Myocyte (in vitro differentiated cells): ENCODE measurements at regions not wholly inside any gene's neighbourhood (a gene's known extent, or its start where the extent isn't known, plus 50 kb on each side); places are given as distances from the start of the nearest gene placed in this dataset.
"Not testable (repeated sequence)": the region's sequence is repeated elsewhere in the genome, so short reads cannot be mapped to it uniquely, and the experiment has no call there.

ENCODE experiments used
- DNase-seq: peaks from one replicate; pipeline ENCODE4 v3.0.0-alpha.2; 2012; ENCODE audit warnings: low read depth

DNA sequence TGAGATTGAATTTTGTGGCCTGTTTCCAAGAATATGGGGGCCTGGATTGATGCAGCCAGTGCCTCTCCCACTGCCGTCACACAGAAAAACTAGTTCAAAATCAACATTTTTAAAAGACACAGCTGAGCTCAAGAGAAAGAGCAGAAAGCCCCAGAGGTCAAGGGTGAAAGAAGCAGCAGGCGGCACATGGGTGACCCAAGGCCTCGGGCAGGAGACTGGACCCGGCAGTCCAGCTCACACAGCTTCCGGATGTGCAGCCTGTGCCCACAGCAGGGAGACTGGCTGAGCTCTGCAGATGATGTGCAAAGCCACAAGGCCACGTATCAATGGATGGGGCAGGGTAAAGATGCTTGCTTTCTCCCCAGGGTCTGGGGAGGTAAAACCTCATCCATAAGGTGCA is 50.4 kb upstream of the RNF32 start:
- no peak for DNase-seq

DNA sequence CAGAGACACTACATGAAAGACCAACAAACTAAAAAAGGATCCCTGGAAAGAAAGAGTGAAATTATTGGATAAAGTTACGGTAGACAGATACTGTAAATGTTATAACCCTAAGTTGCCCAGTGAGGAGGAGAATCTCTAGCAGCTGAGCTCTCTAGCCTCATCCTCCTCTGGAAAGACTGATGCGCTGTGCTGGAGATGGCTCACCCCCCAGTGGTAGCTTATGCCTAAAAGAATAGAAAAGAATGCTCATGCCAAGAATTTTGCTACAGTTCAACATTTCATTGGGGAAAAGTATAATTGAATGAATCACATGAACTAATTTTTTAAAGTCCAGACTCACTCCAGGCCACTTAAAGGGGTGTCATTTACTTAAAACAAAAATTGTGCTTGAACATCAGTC is 50.8 kb upstream of the RNF32 start:
- no peak for DNase-seq

- no peak for DNase-seq
Observed at GRCh38 chr7:156585926-156586325, 54.6 kb upstream of the RNF32 start.

- no peak for DNase-seq
Observed at GRCh38 chr7:156585025-156585648, 55.4 kb upstream of the RNF32 start.

DNA sequence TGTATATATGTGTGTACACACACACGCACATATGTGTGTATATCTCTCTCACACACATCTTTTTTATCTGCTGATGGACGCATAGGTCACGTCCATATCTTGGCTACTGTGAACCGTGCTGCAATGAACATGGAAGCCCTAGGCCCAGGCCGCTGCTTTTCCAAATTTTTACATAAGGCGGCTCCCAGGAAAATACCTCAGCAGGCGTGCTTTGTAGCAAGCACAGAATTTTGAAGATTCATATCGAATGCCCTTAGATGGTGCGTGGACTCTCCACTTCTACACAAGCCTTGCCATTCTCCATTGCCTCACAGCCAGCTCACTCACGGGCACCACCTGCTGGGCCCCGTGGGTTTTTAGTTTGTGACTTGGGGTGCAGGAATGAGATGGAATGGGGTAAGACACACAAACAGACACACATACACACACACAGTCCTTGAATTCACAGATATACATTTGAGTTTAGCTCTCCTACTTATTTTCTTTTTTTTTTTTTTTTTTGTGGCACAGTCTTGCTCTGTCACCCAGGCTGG is 57.9 kb upstream of the RNF32 start:
- no peak for DNase-seq

GRCh38 chr7:156580036-156580435 is 60.5 kb upstream of the RNF32 start:
- DNase-seq: no peak

DNA sequence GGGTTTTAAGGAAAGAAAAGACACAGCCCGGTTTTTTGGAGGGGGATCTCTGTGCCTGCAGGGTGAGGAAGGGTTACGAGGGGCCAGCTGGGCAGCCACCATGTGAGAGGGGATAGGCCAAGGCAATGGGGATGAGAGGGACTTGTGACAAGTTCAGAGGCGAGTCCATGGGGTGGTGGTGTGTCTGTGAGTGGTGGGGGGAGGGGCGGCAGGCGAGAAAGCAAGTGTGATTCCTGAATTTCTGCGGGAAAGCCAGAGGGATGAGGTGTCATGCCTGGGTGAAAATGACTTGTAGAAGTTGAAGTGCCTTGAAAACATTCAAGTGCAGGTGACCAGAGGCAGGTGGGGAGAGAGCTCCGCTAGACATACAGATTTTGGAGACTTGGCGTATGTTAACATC is 61.0 kb upstream of the RNF32 start:
- DNase-seq: no peak

GRCh38 chr7:156578978-156579430 is 61.6 kb upstream of the RNF32 start:
- no peak for DNase-seq

GRCh38 chr7:156578578-156578940 is 62.0 kb upstream of the RNF32 start:
- no peak for DNase-seq

DNA sequence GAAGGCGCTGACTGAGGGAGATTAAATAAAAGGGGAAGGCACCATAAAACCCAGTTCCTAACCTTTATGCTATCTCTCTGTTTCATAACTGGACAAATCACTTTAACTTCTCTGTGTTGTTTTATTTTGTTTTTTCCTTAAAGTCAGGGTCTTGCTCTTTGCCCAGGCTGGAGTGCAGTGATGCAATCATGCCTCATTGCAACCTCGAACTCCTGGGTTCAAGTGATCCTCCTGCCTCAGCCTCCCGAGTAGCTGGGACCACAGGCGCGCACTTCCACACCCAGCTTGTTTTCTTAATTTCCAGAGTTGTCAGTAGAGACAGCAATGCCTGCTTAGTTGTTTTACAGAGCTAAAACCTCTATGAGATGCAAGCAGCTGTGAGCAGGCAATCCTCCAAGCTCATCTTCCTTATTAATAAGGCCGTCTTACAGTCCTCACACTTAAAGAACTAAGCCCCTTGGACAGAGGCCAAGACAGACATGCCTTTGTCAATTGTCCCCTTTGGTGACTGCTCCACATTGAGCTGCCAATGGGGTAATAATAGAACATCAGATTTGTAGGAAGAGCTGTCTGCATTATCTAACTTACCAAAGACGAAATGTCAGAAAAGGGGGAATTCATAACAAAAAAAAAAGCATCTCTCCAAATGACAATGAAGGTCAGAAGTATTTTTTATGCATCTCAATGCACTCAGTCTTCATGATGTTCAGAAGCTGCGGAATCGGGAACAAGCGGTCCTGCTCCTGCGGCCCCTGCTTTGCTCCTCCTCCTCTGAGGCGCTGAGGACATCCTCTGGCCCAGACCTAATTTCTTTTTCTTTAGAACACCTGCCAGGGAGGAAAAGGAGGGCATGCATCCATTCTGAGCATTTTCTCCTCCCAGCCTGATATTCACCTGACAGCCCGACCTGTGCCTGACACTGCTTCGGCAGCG is 62.7 kb upstream of the RNF32 start:
- DNase-seq: no peak

DNA sequence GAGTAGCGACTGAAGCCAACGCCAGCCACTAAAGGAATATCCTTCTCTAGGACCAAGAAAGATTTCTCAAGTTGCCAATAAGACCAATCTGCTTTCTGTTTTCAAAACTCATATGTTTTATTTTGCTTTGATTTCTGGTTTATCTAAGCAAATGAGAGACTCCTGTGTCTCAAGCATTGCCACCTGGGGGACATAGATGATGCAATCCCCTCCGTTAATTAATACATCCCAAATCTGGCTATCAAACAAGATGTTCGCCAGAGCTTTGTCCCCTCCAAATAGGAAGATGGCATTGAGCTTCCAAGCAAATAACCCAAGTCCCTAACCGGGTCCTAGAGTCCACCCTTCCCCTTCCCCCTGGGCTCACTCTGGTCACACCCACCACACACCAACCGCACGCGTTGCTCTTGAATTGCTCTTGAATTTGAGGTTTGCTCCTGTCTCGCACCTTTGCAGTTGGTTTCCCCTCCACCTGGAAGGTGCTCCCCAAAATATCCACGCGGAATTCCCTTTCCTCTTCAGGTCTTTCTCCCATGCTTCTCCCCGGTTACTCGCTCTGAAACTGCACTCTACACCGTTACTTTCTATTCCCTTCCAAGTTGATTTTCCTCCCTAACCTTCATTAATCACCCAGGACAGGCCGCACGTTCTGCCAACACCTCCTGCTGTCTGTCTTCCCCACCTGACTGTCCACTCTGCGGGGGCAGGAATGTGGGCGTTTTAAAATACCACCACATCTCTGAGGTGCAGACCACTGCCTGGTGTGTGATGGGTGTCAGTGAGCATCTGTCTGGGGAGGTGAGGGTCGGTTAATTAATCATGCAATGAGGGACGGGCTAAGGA is 64.1 kb upstream of the RNF32 start:
- no peak for DNase-seq

DNA sequence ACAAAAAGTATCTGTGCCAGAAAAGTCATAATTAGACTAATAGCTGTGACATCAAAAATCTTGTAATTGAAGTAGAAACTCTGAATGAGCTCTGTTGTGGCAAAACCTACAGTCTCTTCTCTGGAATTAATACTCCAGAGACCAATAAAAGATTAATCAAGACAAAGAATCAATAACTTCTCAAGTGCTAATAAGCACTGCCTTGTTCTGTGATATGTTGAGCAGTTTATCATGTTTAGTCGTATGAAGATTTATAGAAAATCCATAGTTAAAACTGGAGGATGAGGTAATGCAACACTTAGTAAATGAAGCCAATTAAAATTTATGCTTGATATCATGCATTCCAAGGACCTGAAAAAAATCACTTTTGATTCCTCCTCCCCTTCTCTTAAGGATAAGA is 72.3 kb upstream of the RNF32 start:
- no peak for DNase-seq

DNA sequence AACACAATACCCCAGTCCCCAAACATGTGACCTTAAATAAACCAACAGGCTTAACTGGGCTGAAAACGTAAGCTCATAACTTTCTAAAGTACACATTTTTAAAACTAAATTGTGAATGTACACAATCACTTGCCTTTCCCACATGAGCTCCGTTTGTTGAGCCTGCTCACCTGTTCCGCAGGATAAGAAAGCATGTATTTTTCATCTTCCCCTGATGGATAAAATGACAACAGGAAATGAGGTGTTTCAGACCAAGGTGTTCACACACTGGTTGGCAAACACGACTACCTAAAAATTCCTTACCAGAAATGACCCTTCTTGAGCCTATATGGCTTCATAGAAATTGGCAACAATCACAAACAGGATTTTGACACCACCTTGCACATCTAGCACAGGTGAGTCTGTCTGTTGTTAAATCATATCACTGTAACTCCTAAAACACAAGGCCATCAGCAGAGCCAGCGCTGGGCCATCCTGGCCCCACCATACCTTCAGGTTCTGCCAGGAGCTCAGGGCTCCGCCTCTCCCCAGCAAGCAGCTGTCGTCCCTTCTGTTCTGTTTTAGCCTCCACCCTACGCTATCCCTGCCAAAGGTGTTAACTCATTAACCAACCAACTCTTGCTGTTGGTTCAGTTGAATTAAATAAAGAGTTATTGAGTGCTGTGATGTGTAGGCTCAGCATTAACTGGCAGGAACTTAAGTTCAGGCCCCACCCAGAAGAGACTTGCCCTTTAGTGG is 73.6 kb upstream of the RNF32 start:
- no peak for DNase-seq

DNA sequence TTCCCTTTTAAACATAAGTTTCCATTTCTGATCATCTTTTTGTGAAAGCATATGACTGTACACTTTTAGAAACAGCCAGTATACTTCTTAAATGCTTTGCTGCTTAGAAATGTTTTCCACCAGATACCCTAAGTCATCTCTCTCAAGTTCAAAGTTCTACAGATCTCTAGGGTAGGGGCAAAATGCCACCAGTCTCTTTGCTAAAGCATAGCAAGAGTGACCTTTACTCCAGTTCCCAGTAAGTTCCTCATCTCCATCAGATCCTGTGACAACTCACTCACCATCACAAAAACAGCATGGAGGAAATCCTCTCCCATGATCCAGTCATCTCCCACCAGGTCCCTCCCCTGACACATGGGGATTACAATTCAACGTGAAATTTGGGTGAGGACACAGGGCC is 75.6 kb upstream of the RNF32 start:
- DNase-seq: not testable (repeated sequence)

DNA sequence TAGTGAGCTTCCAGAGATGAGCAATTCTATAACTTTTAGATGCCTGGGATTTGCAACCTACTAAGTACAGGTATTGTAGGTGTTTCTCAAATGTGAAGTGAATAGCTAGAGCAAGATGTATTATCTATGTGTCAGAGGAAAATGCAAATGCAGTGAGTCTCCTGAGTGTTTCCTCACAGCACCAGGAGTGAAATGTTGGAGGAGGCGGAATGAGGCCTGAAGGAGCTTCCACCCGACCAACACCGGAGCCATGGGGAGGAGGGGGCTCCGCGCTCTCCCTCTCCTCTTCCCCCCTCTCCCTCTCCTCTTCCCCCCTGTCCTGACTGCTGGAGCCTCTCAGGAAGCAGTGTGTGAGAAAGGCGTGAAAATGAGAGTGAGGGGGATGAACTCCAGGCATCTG is 79.9 kb upstream of the RNF32 start:
- no peak for DNase-seq

- DNase-seq: no peak
Observed at GRCh38 chr7:156560075-156560474, 80.5 kb upstream of the RNF32 start.

- no peak for DNase-seq
Observed at GRCh38 chr7:156559001-156559400, 81.6 kb upstream of the RNF32 start.

GRCh38 chr7:156558198-156558597 is 82.4 kb upstream of the RNF32 start:
- DNase-seq: peak; percentile 8

- no peak for DNase-seq
Observed at GRCh38 chr7:156556083-156556482, 84.5 kb upstream of the RNF32 start.

DNA sequence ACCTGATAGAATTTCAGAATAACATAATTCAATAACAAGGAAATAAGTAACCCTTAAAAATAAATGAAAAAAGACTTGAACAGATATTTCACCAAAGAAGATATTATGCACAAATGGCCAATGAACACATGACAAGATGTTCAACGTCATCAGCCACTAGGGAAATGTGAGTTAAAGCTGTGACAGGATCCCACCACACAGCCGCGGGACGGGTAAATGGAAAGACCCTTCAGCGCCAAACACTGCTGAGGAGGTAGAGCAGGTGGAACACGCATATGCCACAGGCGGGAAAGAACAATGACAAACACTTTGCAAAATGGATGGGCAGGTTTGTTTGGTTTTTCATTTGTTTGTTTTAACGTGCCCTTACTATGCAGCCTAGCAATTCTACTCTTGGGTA is 86.1 kb upstream of the RNF32 start:
- no peak for DNase-seq

GRCh38 chr7:156549636-156550035 is 90.9 kb upstream of the RNF32 start:
- DNase-seq: no peak
